ENCODE measurements at regions not wholly inside any gene's neighbourhood (a gene's known extent, or its start where the extent isn't known, plus 50 kb on each side); places are given as distances from the start of the nearest gene placed in this dataset.

DNA sequence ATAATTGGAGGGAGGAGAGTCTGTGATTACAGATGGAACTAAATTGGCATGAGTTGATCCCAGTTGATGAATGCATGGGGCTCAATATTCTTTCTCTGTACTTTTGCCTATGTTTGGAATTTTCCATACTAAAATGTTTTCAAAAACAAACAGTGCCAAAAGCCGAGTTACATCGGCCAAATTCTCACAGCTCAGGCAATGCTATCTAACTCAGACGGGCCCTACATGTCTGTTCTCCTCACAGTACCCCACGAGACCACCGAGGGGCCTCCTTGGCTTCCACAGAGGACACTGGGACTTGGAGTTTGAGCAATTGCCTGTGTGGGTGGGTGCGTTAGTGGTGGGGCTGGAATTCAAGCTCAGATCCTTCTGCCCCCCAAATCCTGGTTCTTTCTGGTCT, 413.2 kb downstream of the CDH26 start:
- Histone ChIP-seq H3K36me3 (no peaks in the 10 kb centered on the region), H3K4me1 (no peaks in the 10 kb centered on the region), H3K27me3 (ENCODE audit: low read depth) (no peaks in the 10 kb centered on the region), H3K4me3 (no peak overlapping the region), H3K27ac (no peak overlapping the region), H3K9me3 (no peaks in the 10 kb centered on the region)
- intact Hi-C loops (cut with DNase I) = no loop called here
- DNase-seq = no peak
- ATAC-seq = no peak
- no peak for TF ChIP-seq CTCF (IDR thresholded peaks at IDR 0.05)

DNA sequence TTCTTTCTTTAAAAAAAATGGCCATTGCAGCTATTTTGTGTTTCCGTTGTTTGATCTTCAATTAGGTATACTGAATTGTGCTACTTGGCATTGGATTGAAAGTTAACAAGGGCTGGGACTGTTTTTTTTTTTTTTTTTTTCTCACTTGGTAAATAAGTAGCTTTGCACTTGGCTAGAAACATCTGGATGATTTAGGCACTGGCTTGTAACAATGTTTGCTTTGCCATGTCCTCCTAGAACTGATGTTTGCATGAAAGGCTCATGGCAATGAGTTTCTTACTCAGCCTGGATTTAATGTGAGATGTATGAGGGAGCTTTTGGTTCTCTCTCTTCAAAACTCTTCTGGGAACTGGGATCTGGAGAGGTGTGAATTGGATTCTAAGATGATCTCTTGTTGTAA, 414.1 kb downstream of the CDH26 start:
- H3K4me3 ChIP-seq = no peak overlapping the region
- TF ChIP-seq CTCF (IDR thresholded peaks at IDR 0.05) = no peak
- H3K36me3 ChIP-seq = no peaks in the 10 kb centered on the region
- H3K4me1 ChIP-seq = no peaks in the 10 kb centered on the region
- H3K9me3 ChIP-seq = no peaks in the 10 kb centered on the region
- intact Hi-C loops (cut with DNase I) = no loop called here
- no peaks in the 10 kb centered on the region for H3K27me3 ChIP-seq (ENCODE audit: low read depth)
- no peak for ATAC-seq
- no peak for DNase-seq
- H3K27ac ChIP-seq = no peak overlapping the region

- no peaks in the 10 kb centered on the region for H3K36me3 ChIP-seq
- H3K9me3 ChIP-seq = no peaks in the 10 kb centered on the region
- intact Hi-C loops (cut with DNase I) = no loop called here
- H3K27me3 ChIP-seq (ENCODE audit: low read depth) = no peaks in the 10 kb centered on the region
- H3K4me3 ChIP-seq = no peak overlapping the region
- H3K4me1 ChIP-seq = no peaks in the 10 kb centered on the region
- no peak for ATAC-seq
- no peak for TF ChIP-seq CTCF (IDR thresholded peaks at IDR 0.05)
- no peak overlapping the region for H3K27ac ChIP-seq
- DNase-seq = no peak
Observed at GRCh38 chr20:60372822-60373221, 414.6 kb downstream of the CDH26 start.

DNA sequence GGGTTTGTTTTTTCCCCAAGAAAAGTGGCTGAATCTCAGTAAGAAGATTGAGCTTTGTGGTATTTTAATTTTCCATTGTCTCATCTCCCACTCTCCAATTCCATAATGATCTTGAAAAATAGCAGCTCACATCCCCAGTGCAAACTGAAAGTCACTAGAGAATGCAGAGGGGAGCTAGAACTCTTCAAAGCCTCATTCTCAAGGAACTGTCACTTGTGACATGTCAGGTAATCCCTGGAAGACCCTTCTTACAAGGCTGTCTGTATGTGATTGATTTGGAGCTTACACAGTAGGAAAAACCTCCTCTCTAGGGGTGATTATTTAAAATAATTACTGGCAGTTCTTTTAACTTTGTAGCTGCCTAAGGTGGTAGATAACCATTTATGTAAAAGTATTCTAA, 420.4 kb downstream of the CDH26 start:
- no peak for ATAC-seq
- intact Hi-C loops (cut with DNase I) = no loop called here

DNA sequence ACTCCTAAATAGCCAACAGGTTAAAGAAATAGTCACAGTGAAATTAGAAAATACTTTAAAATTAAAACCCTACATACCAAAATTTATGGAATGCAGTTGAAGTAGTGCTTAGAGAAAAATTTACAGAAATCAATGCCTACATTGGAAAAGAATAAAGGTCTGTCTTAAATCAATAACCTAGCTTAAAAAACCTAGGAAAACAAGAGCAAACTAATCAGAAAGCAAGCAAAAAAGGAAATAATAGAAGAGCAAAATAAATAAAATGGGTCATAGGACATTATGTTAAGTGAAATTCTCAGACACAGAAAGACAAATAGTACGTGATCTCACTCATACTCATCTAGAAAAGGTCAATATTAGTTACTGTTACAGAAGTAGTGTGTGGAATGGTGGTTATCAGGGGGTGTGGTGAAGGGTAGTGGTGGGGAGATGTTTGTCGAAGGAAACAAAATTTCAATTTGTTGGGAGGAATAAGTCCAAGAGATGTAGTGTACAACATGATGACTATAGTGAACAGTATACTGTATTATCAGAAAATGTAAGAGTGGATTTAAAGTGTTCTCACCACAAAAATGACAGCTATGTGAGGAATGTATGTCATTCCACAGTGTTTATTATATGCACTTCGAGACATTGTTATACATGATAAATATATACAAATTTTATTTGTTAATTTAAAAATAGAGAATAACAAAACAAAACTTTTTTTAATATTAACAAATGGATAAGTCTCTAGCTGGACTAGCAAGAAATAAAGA, 423.6 kb downstream of the CDH26 start:
- Histone ChIP-seq H3K27me3 (ENCODE audit: low read depth) (no peaks in the 10 kb centered on the region), H3K4me1 (no peaks in the 10 kb centered on the region), H3K4me3 (no peak overlapping the region), H3K27ac (no peak overlapping the region), H3K36me3 (no peaks in the 10 kb centered on the region), H3K9me3 (no peaks in the 10 kb centered on the region)
- DNase-seq = no peak
- TF ChIP-seq CTCF (IDR thresholded peaks at IDR 0.05) = no peak
- peak; percentile 69 to 97 for ATAC-seq
- intact Hi-C loops (cut with DNase I) = no loop called here

More for the DNA sequence above, 420.4 kb downstream of the CDH26 start:
- Histone ChIP-seq H3K27ac (no peak overlapping the region), H3K27me3 (ENCODE audit: low read depth) (no peaks in the 10 kb centered on the region), H3K36me3 (no peaks in the 10 kb centered on the region), H3K4me1 (no peaks in the 10 kb centered on the region), H3K9me3 (no peaks in the 10 kb centered on the region), H3K4me3 (no peak overlapping the region)
- DNase-seq = no peak
- TF ChIP-seq CTCF (IDR thresholded peaks at IDR 0.05) = no peak
